Fibroblast of lung (primary cell): ENCODE measurements at regions not wholly inside any gene's neighbourhood (a gene's known extent, or its start where the extent isn't known, plus 50 kb on each side); places are given as distances from the start of the nearest gene placed in this dataset.

Experiments used
- EZH2 ChIP-seq: IDR thresholded peaks from 2 replicates; pipeline ENCODE4 v1.5.1; 2012; ENCODE audit warnings: low read length, control low read depth, mild to moderate bottlenecking; ENCODE audit errors: missing control alignments
- TF ChIP-seq, protein P1 (sequence below), 2 donors: IDR thresholded peaks in 1 of 2; conservative IDR thresholded peaks in 1 of 2; 1 replicate in 1 of 2; 2 replicates in 1 of 2; pipeline ENCODE4 v1.5.1; 2011 to 2012; ENCODE audit warnings: low read length in 2 of 2, control low read depth in 1 of 2, inconsistent platforms in 1 of 2, low read depth in 1 of 2, mild to moderate bottlenecking in 1 of 2

DNA sequence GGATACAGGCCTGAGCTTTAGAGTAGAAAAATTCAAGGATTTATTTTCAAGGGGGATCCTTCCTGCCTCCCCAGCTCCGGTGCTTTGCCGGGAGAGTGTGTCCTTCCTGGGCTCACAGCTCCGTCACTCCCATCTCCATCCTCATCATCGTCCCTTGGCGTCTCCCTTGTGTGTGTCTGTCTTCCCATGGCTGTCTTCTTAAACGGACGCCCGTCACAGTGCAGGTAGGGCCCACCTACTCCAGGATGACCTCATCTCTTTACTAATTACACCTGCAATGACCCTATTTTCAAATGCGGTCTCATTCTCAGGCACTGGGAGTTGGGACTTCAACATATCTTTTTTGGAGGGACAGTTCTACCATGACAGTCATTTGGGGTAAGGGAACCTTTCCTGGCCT lies 320.3 kb upstream of the C1orf174 start:
- TF ChIP-seq EZH2, result no peak
- TF ChIP-seq, protein P1, sequence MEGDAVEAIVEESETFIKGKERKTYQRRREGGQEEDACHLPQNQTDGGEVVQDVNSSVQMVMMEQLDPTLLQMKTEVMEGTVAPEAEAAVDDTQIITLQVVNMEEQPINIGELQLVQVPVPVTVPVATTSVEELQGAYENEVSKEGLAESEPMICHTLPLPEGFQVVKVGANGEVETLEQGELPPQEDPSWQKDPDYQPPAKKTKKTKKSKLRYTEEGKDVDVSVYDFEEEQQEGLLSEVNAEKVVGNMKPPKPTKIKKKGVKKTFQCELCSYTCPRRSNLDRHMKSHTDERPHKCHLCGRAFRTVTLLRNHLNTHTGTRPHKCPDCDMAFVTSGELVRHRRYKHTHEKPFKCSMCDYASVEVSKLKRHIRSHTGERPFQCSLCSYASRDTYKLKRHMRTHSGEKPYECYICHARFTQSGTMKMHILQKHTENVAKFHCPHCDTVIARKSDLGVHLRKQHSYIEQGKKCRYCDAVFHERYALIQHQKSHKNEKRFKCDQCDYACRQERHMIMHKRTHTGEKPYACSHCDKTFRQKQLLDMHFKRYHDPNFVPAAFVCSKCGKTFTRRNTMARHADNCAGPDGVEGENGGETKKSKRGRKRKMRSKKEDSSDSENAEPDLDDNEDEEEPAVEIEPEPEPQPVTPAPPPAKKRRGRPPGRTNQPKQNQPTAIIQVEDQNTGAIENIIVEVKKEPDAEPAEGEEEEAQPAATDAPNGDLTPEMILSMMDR (conservative IDR thresholded peaks at IDR 0.05 in 1 of 2, IDR thresholded peaks at IDR 0.05 in 1 of 2; ENCODE audit: low read depth in 1 of 2, low read length in 2 of 2), result no peak
